ENCODE measurements at regions not wholly inside any gene's neighbourhood (a gene's known extent, or its start where the extent isn't known, plus 50 kb on each side); places are given as distances from the start of the nearest gene placed in this dataset.
"Not testable (repeated sequence)": the region's sequence is repeated elsewhere in the genome, so short reads cannot be mapped to it uniquely, and the experiment has no call there.

GRCh38 chr13:54415753-54416366 lies 1387.2 kb downstream of the OLFM4 start:
- H3K79me2 ChIP-seq (ENCODE audit: control insufficient read depth, insufficient read depth, low read length), result no peaks in the 10 kb centered on the region
- no peaks in the 10 kb centered on the region for H3K4me1 ChIP-seq (ENCODE audit: control insufficient read depth in 2 of 2, insufficient read depth in 2 of 2, low read length in 2 of 2)
- peaks cover 0 to 9% (median 0%) of the 10 kb centered on the region in 3 donors for H3K9me3 ChIP-seq (ENCODE audit: control extremely low read depth in 1 of 3, control insufficient read depth in 2 of 3, insufficient read depth in 1 of 3, low read length in 2 of 3)
- intact Hi-C loops (cut with micrococcal nuclease), result no loop called here
- WGBS (ENCODE audit: insufficient coverage), result 94% methylated on average over 5 of the region's 6 CpGs
- H3K27ac ChIP-seq (ENCODE audit: low read length in 2 of 2), result no peak overlapping the region
- Mint-ChIP-seq H3K9me3 (ENCODE audit: insufficient read depth) (peaks cover 4% of the 10 kb centered on the region), H3K27me3 (no peaks in the 10 kb centered on the region), H3K4me3 (no peak overlapping the region), H3K27ac (no peak overlapping the region), H3K4me1 (no peaks in the 10 kb centered on the region)
- POLR2A ChIA-PET, result no interaction called here
- no peak overlapping the region for H3K9ac ChIP-seq (ENCODE audit: low read length)
- H3K4me2 ChIP-seq (replicated peaks; ENCODE audit: low read depth, low read length, poor library complexity, severe bottlenecking), result no peak overlapping the region
- no peak for TF ChIP-seq CTCF (IDR thresholded peaks at IDR 0.05)
- TF ChIP-seq EZH2 (IDR thresholded peaks at IDR 0.05; ENCODE audit: borderline replicate concordance, insufficient read depth, low read depth, low read length, poor library complexity, severe bottlenecking), result no peak
- no peaks in the 10 kb centered on the region for H3K27me3 ChIP-seq (replicated peaks in 1 of 4; ENCODE audit: control extremely low read depth in 1 of 4, control insufficient read depth in 3 of 4, insufficient read depth in 4 of 4, low read length in 3 of 4)
- no peaks in the 10 kb centered on the region for H3K36me3 ChIP-seq (replicated peaks in 1 of 2; ENCODE audit: control extremely low read depth in 1 of 2, control insufficient read depth in 1 of 2, extremely low read depth in 1 of 2, insufficient read depth in 2 of 2, low read length in 1 of 2)
- CTCF ChIA-PET, result no interaction called here
- no peak overlapping the region for H2AFZ ChIP-seq (ENCODE audit: insufficient read depth, low read depth, low read length, poor library complexity, severe bottlenecking)
- H3K4me3 ChIP-seq (ENCODE audit: control extremely low read depth in 1 of 5, extremely low read depth in 1 of 5, insufficient read depth in 1 of 5, low read depth in 2 of 5, low read length in 4 of 5), result no peak overlapping the region
- no peak for DNase-seq
- ATAC-seq (ENCODE audit: low read depth), result no peak
- H4K20me1 ChIP-seq (ENCODE audit: control insufficient read depth, insufficient read depth, low read length, poor library complexity, severe bottlenecking), result no peaks in the 10 kb centered on the region

- H4K20me1 ChIP-seq (ENCODE audit: control insufficient read depth, insufficient read depth, low read length, poor library complexity, severe bottlenecking); H3K4me2 ChIP-seq (replicated peaks; ENCODE audit: low read depth, low read length, poor library complexity, severe bottlenecking); intact Hi-C loops (cut with micrococcal nuclease); H3K4me3 ChIP-seq (ENCODE audit: control extremely low read depth in 1 of 5, extremely low read depth in 1 of 5, insufficient read depth in 1 of 5, low read depth in 2 of 5, low read length in 4 of 5); H3K27ac ChIP-seq (ENCODE audit: low read length in 2 of 2); CTCF ChIA-PET; H3K79me2 ChIP-seq (ENCODE audit: control insufficient read depth, insufficient read depth, low read length); H2AFZ ChIP-seq (ENCODE audit: insufficient read depth, low read depth, low read length, poor library complexity, severe bottlenecking); H3K36me3 ChIP-seq (replicated peaks in 1 of 2; ENCODE audit: control extremely low read depth in 1 of 2, control insufficient read depth in 1 of 2, extremely low read depth in 1 of 2, insufficient read depth in 2 of 2, low read length in 1 of 2); H3K9ac ChIP-seq (ENCODE audit: low read length); H3K9me3 ChIP-seq (ENCODE audit: control extremely low read depth in 1 of 3, control insufficient read depth in 2 of 3, insufficient read depth in 1 of 3, low read length in 2 of 3); H3K9me3 Mint-ChIP-seq (ENCODE audit: insufficient read depth); ATAC-seq (ENCODE audit: low read depth); H3K4me1 Mint-ChIP-seq; H3K27ac Mint-ChIP-seq; H3K27me3 Mint-ChIP-seq; POLR2A ChIA-PET; DNase-seq; H3K4me3 Mint-ChIP-seq; H3K27me3 ChIP-seq (replicated peaks in 1 of 4; ENCODE audit: control extremely low read depth in 1 of 4, control insufficient read depth in 3 of 4, insufficient read depth in 4 of 4, low read length in 3 of 4); H3K4me1 ChIP-seq (ENCODE audit: control insufficient read depth in 2 of 2, insufficient read depth in 2 of 2, low read length in 2 of 2): not testable (repeated sequence)
- WGBS (ENCODE audit: insufficient coverage), result 92% methylated on average over 10 of the region's 15 CpGs
Measured at GRCh38 chr13:54422946-54423345, 1394.3 kb downstream of the OLFM4 start.

All from B cell (primary cell).